Dermis blood vessel endothelial cell (primary cell): ENCODE measurements at regions not wholly inside any gene's neighbourhood (a gene's known extent, or its start where the extent isn't known, plus 50 kb on each side); places are given as distances from the start of the nearest gene placed in this dataset.
"Not testable (repeated sequence)": the region's sequence is repeated elsewhere in the genome, so short reads cannot be mapped to it uniquely, and the experiment has no call there.

ENCODE experiments used
- DNase-seq: peaks from one replicate; pipeline ENCODE4 v3.0.0; 2010

- no peak for DNase-seq
These were observed 81.4 kb upstream of the PCDH8 start for GRCh38 chr13:52929846-52930245.

GRCh38 chr13:52926971-52927370 is 78.5 kb upstream of the PCDH8 start:
- no peak for DNase-seq

GRCh38 chr13:52925775-52926285 is 77.4 kb upstream of the PCDH8 start:
- no peak for DNase-seq

GRCh38 chr13:52925251-52925650 is 76.8 kb upstream of the PCDH8 start:
- no peak for DNase-seq

- DNase-seq: no peak
These were observed 76.1 kb upstream of the PCDH8 start for GRCh38 chr13:52924289-52925148.

- DNase-seq: no peak
These were observed 74.5 kb upstream of the PCDH8 start for GRCh38 chr13:52922961-52923360.

- no peak for DNase-seq
These were observed 72.8 kb upstream of the PCDH8 start for GRCh38 chr13:52921194-52921593.

GRCh38 chr13:52916486-52916990 is 68.1 kb upstream of the PCDH8 start:
- no peak for DNase-seq

- DNase-seq: no peak
These were observed 62.9 kb upstream of the PCDH8 start for GRCh38 chr13:52911340-52911739.

GRCh38 chr13:52910318-52910717 is 61.9 kb upstream of the PCDH8 start:
- DNase-seq: not testable (repeated sequence)

- no peak for DNase-seq
These were observed 57.9 kb upstream of the PCDH8 start for GRCh38 chr13:52906122-52906903.

GRCh38 chr13:52905701-52906100 is 57.3 kb upstream of the PCDH8 start:
- no peak for DNase-seq

GRCh38 chr13:52903320-52903719 is 54.9 kb upstream of the PCDH8 start:
- DNase-seq: no peak

- DNase-seq: no peak
These were observed 50.8 kb upstream of the PCDH8 start for GRCh38 chr13:52899206-52899605.
